HG02759 (cell line): ENCODE measurements at regions not wholly inside any gene's neighbourhood (a gene's known extent, or its start where the extent isn't known, plus 50 kb on each side); places are given as distances from the start of the nearest gene placed in this dataset.

Source experiments
- ATAC-seq: cut with Tn5 transposase; IDR thresholded peaks from one replicate; pipeline ENCODE4 v1.9.1; 2021; ENCODE audit warnings: mild to moderate bottlenecking, moderate library complexity; ENCODE audit not compliant: unreplicated experiment

GRCh38 chr13:107238262-107238981 is 670.5 kb upstream of the ARGLU1 start:
- ATAC-seq, result no peak

- ATAC-seq, result no peak
Observed at GRCh38 chr13:107234319-107235073, 666.6 kb upstream of the ARGLU1 start.

GRCh38 chr13:107233541-107233940 is 665.6 kb upstream of the ARGLU1 start:
- ATAC-seq, result no peak

- ATAC-seq, result no peak
Observed at GRCh38 chr13:107231944-107232343, 664.0 kb upstream of the ARGLU1 start.

- ATAC-seq, result no peak
Observed at GRCh38 chr13:107223867-107224266, 655.9 kb upstream of the ARGLU1 start.

- no peak for ATAC-seq
Observed at GRCh38 chr13:107222597-107222996, 654.7 kb upstream of the ARGLU1 start.

GRCh38 chr13:107220245-107220644 is 652.3 kb upstream of the ARGLU1 start:
- no peak for ATAC-seq

- ATAC-seq, result no peak
Observed at GRCh38 chr13:107217251-107217650, 649.3 kb upstream of the ARGLU1 start.

GRCh38 chr13:107216046-107216755 is 648.3 kb upstream of the ARGLU1 start:
- no peak for ATAC-seq

- peak; percentile 99 for ATAC-seq
Observed at GRCh38 chr13:107211073-107211472, 643.1 kb upstream of the ARGLU1 start.

GRCh38 chr13:107210723-107211030 is 642.7 kb upstream of the ARGLU1 start:
- no peak for ATAC-seq

- ATAC-seq, result no peak
Observed at GRCh38 chr13:107209824-107210722, 642.1 kb upstream of the ARGLU1 start.

GRCh38 chr13:107208889-107209288 is 641.0 kb upstream of the ARGLU1 start:
- ATAC-seq, result no peak

- ATAC-seq, result peak; percentile 98
Observed at GRCh38 chr13:107205318-107206104, 637.6 kb upstream of the ARGLU1 start.

GRCh38 chr13:107203146-107203847 is 635.4 kb upstream of the ARGLU1 start:
- ATAC-seq, result peak; percentile 42

GRCh38 chr13:107202371-107203023 is 634.6 kb upstream of the ARGLU1 start:
- ATAC-seq, result no peak

- ATAC-seq, result no peak
Observed at GRCh38 chr13:107200491-107200890, 632.6 kb upstream of the ARGLU1 start.

GRCh38 chr13:107192289-107192688 is 624.4 kb upstream of the ARGLU1 start:
- ATAC-seq, result no peak

GRCh38 chr13:107190065-107190464 is 622.1 kb upstream of the ARGLU1 start:
- no peak for ATAC-seq
